ENCODE measurements at regions not wholly inside any gene's neighbourhood (a gene's known extent, or its start where the extent isn't known, plus 50 kb on each side); places are given as distances from the start of the nearest gene placed in this dataset.

GRCh38 chr1:163744301-163744887, 422.6 kb downstream of the NUF2 start:
- no peaks in the 10 kb centered on the region for H3K4me1 ChIP-seq
- WGBS, 2 donors = 76 to 89% methylated on average over 2 of the region's 2 CpGs
- ATAC-seq (ENCODE audit: low FRiP score in 2 of 2) = no peak
- DNase-seq = no peak
- H3K9me3 ChIP-seq = peaks cover 0 to 7% (median 0%) of the 10 kb centered on the region in 4 donors
- no peaks in the 10 kb centered on the region for H3K36me3 ChIP-seq
- TF ChIP-seq POLR2AphosphoS5 (IDR thresholded peaks at IDR 0.05) = no peak
- H3K27me3 ChIP-seq = no peaks in the 10 kb centered on the region
- no peak overlapping the region for H3K4me3 ChIP-seq
- H3K27ac ChIP-seq = no peak overlapping the region

- no peaks in the 10 kb centered on the region for H3K4me1 ChIP-seq
- no peak overlapping the region for H3K4me3 ChIP-seq
- H3K27me3 ChIP-seq = no peaks in the 10 kb centered on the region
- H3K36me3 ChIP-seq = no peaks in the 10 kb centered on the region
- WGBS, 2 donors = 50 to 56% methylated on average over 1 to 2 of the region's 2 CpGs
- H3K27ac ChIP-seq = no peak overlapping the region
- ATAC-seq (ENCODE audit: low FRiP score in 2 of 2) (no peak), DNase-seq (no peak)
- TF ChIP-seq POLR2A (IDR thresholded peaks at IDR 0.05) = no peak
- TF ChIP-seq EP300 (IDR thresholded peaks at IDR 0.05) = no peak
- TF ChIP-seq, protein P1, sequence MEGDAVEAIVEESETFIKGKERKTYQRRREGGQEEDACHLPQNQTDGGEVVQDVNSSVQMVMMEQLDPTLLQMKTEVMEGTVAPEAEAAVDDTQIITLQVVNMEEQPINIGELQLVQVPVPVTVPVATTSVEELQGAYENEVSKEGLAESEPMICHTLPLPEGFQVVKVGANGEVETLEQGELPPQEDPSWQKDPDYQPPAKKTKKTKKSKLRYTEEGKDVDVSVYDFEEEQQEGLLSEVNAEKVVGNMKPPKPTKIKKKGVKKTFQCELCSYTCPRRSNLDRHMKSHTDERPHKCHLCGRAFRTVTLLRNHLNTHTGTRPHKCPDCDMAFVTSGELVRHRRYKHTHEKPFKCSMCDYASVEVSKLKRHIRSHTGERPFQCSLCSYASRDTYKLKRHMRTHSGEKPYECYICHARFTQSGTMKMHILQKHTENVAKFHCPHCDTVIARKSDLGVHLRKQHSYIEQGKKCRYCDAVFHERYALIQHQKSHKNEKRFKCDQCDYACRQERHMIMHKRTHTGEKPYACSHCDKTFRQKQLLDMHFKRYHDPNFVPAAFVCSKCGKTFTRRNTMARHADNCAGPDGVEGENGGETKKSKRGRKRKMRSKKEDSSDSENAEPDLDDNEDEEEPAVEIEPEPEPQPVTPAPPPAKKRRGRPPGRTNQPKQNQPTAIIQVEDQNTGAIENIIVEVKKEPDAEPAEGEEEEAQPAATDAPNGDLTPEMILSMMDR (IDR thresholded peaks at IDR 0.05) = no peak
- no peak for TF ChIP-seq POLR2AphosphoS5 (IDR thresholded peaks at IDR 0.05)
- peaks cover 0 to 7% (median 0%) of the 10 kb centered on the region in 4 donors for H3K9me3 ChIP-seq
Measured at GRCh38 chr1:163745204-163745603, 423.4 kb downstream of the NUF2 start.

GRCh38 chr1:163747261-163747660, 425.5 kb downstream of the NUF2 start:
- H3K4me3 ChIP-seq = no peak overlapping the region
- H3K4me1 ChIP-seq = no peaks in the 10 kb centered on the region
- ATAC-seq (ENCODE audit: low FRiP score in 2 of 2) (no peak), DNase-seq (no peak)
- no peaks in the 10 kb centered on the region for H3K36me3 ChIP-seq
- no peak for TF ChIP-seq POLR2AphosphoS5 (IDR thresholded peaks at IDR 0.05)
- TF ChIP-seq, protein P1 (IDR thresholded peaks at IDR 0.05) = no peak
- no peak for TF ChIP-seq EP300 (IDR thresholded peaks at IDR 0.05)
- no peak for TF ChIP-seq POLR2A (IDR thresholded peaks at IDR 0.05)
- no peak overlapping the region for H3K27ac ChIP-seq
- peaks cover 0 to 7% (median 0%) of the 10 kb centered on the region in 4 donors for H3K9me3 ChIP-seq
- H3K27me3 ChIP-seq = no peaks in the 10 kb centered on the region

DNA sequence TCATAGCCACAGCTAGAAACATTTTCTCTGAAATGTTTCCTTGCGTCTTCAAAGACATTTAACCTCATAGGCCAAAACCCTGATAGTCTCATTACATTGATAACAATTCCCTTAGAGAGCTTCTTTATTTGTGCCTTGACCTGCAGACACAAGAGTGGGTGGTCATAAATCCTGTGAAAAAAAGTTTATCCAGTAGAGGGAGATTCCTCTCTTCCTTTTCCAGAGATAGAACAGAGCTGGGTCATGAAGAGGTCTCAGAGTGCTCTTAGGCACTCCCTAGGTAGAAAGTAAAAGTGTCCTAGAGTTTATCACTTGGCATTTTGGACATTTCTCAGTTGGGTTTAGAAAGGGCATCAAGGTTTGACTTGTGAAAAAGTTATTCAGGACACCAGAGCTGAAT, 426.1 kb downstream of the NUF2 start:
- no peak for ATAC-seq (ENCODE audit: low FRiP score in 2 of 2)
- no peaks in the 10 kb centered on the region for H3K36me3 ChIP-seq
- H3K27me3 ChIP-seq = no peaks in the 10 kb centered on the region
- no peak for DNase-seq
- H3K9me3 ChIP-seq = peaks cover 0 to 7% (median 0%) of the 10 kb centered on the region in 4 donors
- TF ChIP-seq POLR2AphosphoS5 (IDR thresholded peaks at IDR 0.05) = no peak
- TF ChIP-seq, protein P1 (IDR thresholded peaks at IDR 0.05) = no peak
- no peak for TF ChIP-seq POLR2A (IDR thresholded peaks at IDR 0.05)
- no peak for TF ChIP-seq EP300 (IDR thresholded peaks at IDR 0.05)
- no peak overlapping the region for H3K4me3 ChIP-seq
- WGBS, 2 donors = 0 to 42% methylated on average over 1 of the region's 1 CpG
- no peak overlapping the region for H3K27ac ChIP-seq
- no peaks in the 10 kb centered on the region for H3K4me1 ChIP-seq

DNA sequence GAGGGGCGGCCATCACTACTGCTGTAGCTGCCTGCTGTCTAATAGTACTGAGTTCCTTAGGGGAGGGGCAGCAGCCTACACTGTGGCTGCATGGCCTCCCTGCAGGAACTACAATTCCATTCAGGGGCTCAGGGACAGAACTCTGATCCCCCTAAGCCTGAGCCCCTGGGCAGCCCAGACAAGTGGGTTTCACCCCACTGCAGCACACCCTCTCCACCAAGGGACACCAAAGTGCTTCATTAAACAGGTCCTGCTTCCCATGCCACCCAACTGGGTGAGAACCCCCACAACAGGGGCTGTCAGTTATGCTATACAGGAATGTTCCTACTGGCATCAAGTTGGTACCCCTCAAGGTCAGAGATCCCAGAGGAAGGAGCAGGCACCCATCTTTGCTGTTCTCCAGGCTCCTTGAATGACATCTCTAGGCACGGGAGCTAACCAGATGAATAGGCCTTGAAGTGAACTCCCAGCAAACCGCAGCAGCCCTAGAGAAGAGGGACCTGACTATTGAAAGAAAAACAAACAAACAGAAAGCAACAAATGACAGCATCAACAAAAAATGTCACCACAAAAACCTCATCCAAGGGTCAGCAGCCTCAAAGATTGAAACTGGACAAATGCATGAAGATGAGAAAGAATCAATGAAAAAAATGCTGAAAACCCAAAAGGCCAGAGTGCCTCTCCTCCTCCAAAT, 437.4 kb downstream of the NUF2 start:
- Histone ChIP-seq H3K27ac (no peak overlapping the region), H3K27me3 (no peaks in the 10 kb centered on the region), H3K4me1 (no peaks in the 10 kb centered on the region), H3K36me3 (no peaks in the 10 kb centered on the region), H3K9me3 (no peaks in the 10 kb centered on the region), H3K4me3 (no peak overlapping the region)
- ATAC-seq (ENCODE audit: low FRiP score in 2 of 2) = no peak
- 80 to 95% methylated on average over 2 to 3 of the region's 3 CpGs for WGBS, 2 donors
- TF ChIP-seq POLR2A (IDR thresholded peaks at IDR 0.05) (no peak), EP300 (IDR thresholded peaks at IDR 0.05) (no peak)
- no peak for DNase-seq

DNA sequence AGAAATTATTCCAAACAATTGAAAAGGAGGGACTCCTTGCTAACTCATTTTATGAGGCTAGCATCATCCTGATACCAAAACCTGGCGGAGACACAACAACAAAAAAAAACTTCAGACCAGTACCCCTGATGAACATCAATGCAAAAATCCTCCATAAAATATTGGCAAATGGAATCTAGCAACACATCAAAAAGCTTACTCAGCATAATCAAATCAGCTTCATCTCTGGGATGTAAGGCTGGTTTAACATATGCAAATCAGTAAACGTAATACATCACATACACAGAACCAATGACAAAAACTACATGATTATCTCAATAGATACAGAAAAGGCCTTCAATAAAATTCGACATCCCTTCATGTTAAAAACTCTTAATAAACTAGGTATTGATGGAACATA, 440.1 kb downstream of the NUF2 start:
- no peak overlapping the region for H3K27ac ChIP-seq
- H3K4me3 ChIP-seq = no peak overlapping the region
- H3K27me3 ChIP-seq = no peaks in the 10 kb centered on the region
- no peaks in the 10 kb centered on the region for H3K36me3 ChIP-seq
- no peaks in the 10 kb centered on the region for H3K4me1 ChIP-seq
- H3K9me3 ChIP-seq = no peaks in the 10 kb centered on the region
- WGBS, 2 donors = 30 to 55% methylated on average over 3 of the region's 3 CpGs
- ATAC-seq (ENCODE audit: low FRiP score in 2 of 2) = no peak
- TF ChIP-seq, protein P1 (IDR thresholded peaks at IDR 0.05) = no peak
- TF ChIP-seq EP300 (IDR thresholded peaks at IDR 0.05) = no peak
- no peak for TF ChIP-seq POLR2AphosphoS5 (IDR thresholded peaks at IDR 0.05)
- TF ChIP-seq POLR2A (IDR thresholded peaks at IDR 0.05) = no peak
- DNase-seq = no peak

All from upper lobe of left lung (tissue), 6 donors.